ENCODE measurements at regions not wholly inside any gene's neighbourhood (a gene's known extent, or its start where the extent isn't known, plus 50 kb on each side); places are given as distances from the start of the nearest gene placed in this dataset.

- FAIRE-seq: no peak
- H4K20me1 ChIP-seq (replicated peaks in 1 of 2; ENCODE audit: control insufficient read depth in 1 of 2, insufficient read depth in 2 of 2, low read length in 2 of 2): no peaks in the 10 kb centered on the region
- no peak overlapping the region for H2BK12ac ChIP-seq (ENCODE audit: low read depth, low read length)
- H4K8ac ChIP-seq (ENCODE audit: extremely low read depth, insufficient read depth, low read length): no peak overlapping the region
- no peak overlapping the region for H2AK5ac ChIP-seq (ENCODE audit: low read depth, low read length)
- no peak overlapping the region for H2AFZ ChIP-seq (ENCODE audit: low read length)
- no peak overlapping the region for H3K27ac ChIP-seq (ENCODE audit: low read depth, low read length)
- H2BK15ac ChIP-seq (ENCODE audit: low read length): no peak overlapping the region
- no peak overlapping the region for H3K18ac ChIP-seq (ENCODE audit: extremely low read depth, low read length)
- no peaks in the 10 kb centered on the region for H3K27me3 ChIP-seq (replicated peaks in 1 of 4; ENCODE audit: control insufficient read depth in 3 of 4, extremely low read depth in 1 of 4, insufficient read depth in 3 of 4, low read length in 3 of 4)
- H3K4me1 ChIP-seq (replicated peaks in 1 of 4; ENCODE audit: control insufficient read depth in 3 of 4, insufficient read depth in 4 of 4, low read length in 3 of 4): no peaks in the 10 kb centered on the region; a peak in 1 of 7 replicates
- H3K14ac ChIP-seq (ENCODE audit: insufficient read length): no peak overlapping the region
- ChIA-PET POLR2A (ENCODE audit: partially characterized antibody) (no interaction called here), CTCF (ENCODE audit: partially characterized antibody) (interaction anchor here (0.6 kb wide), 1 partner anchor 224 kb away, joined by 4 read pairs; no protein-coding TSS in a partner anchor)
- no peaks in the 10 kb centered on the region for H3K79me2 ChIP-seq (ENCODE audit: control insufficient read depth in 1 of 2, insufficient read depth in 2 of 2, low read length in 2 of 2)
- H2BK120ac ChIP-seq (replicated peaks; ENCODE audit: low read depth, low read length): no peak overlapping the region
- H4K5ac ChIP-seq (ENCODE audit: insufficient read length, low read depth, low read length): no peak overlapping the region
- H3K23me2 ChIP-seq (ENCODE audit: low read depth, low read length): no peaks in the 10 kb centered on the region
- no peak overlapping the region for H3K4me3 ChIP-seq (ENCODE audit: extremely low read depth in 1 of 4, insufficient read depth in 2 of 4, low read depth in 3 of 4, low read length in 4 of 4)
- H3K9ac ChIP-seq (replicated peaks in 1 of 4; ENCODE audit: extremely low read depth in 1 of 4, low read depth in 3 of 4, low read length in 3 of 4): no peak overlapping the region
- H3K4me2 ChIP-seq (ENCODE audit: insufficient read depth in 1 of 2, low read depth in 2 of 2, low read length in 2 of 2): no peak overlapping the region
- H3K56ac ChIP-seq (replicated peaks; ENCODE audit: insufficient read length, low read depth, low read length): no peak overlapping the region
- H2BK5ac ChIP-seq (ENCODE audit: low read depth, low read length): no peak overlapping the region
- no peak overlapping the region for H3K4ac ChIP-seq (replicated peaks; ENCODE audit: insufficient read length, low read depth, low read length)
- H3K9me3 ChIP-seq (ENCODE audit: insufficient read depth in 2 of 2, low read depth in 1 of 2, low read length in 1 of 2): no peaks in the 10 kb centered on the region
- no peaks in the 10 kb centered on the region for H3K36me3 ChIP-seq (ENCODE audit: control insufficient read depth in 2 of 4, insufficient read depth in 4 of 4, low read length in 3 of 4)
- no peak overlapping the region for H2BK20ac ChIP-seq (ENCODE audit: low read length)
- no peak overlapping the region for H3K23ac ChIP-seq (ENCODE audit: insufficient read length)
- DNase-seq (ENCODE audit: low read depth in 1 of 2, low spot score in 2 of 2): no peak
- WGBS, 2 experiments (ENCODE audit: extremely low coverage in 1 of 2, insufficient coverage in 1 of 2, insufficient read length in 1 of 2, insufficient replicate concordance in 2 of 2, low coverage in 1 of 2, low lambda C conversion rate in 2 of 2, missing lambda C conversion rate in 1 of 2): 91% methylated on average over 3 of the region's 3 CpGs; no CpG with 5 or more reads in 1 of the 2 experiments
- no peaks in the 10 kb centered on the region for H3K79me1 ChIP-seq (ENCODE audit: low read depth, low read length)
- H4K91ac ChIP-seq (replicated peaks; ENCODE audit: insufficient read length, low read length): no peak overlapping the region
- TF ChIP-seq TEAD4 (IDR thresholded peaks at IDR 0.05; ENCODE audit: low read depth, low read length) (no peak), CHD2 (IDR thresholded peaks at IDR 0.05; ENCODE audit: low read length) (no peak), FOSL1 (IDR thresholded peaks at IDR 0.05; ENCODE audit: insufficient read depth, low read depth, low read length) (no peak), EZH2 (IDR thresholded peaks at IDR 0.05; ENCODE audit: low read depth, low read length, severe bottlenecking) (no peak), ATF2 (IDR thresholded peaks at IDR 0.05; ENCODE audit: low read length) (no peak), USF2 (IDR thresholded peaks at IDR 0.05; ENCODE audit: low read length) (no peak), JUN (IDR thresholded peaks at IDR 0.05; ENCODE audit: low read depth, low read length) (no peak), BRCA1 (IDR thresholded peaks at IDR 0.05; ENCODE audit: low read depth, low read length) (no peak), KDM5A (IDR thresholded peaks at IDR 0.05; ENCODE audit: low read length) (no peak), BCL11A (IDR thresholded peaks at IDR 0.05; ENCODE audit: low read depth in 2 of 2, low read length in 2 of 2) (no peak), GABPA (IDR thresholded peaks at IDR 0.05; ENCODE audit: borderline replicate concordance, insufficient read depth, low read length) (no peak)
Measured at GRCh38 chr6:81938991-81939732, 186.7 kb upstream of the TENT5A start.

Data from H1 (cell line).